Smooth muscle cell (in vitro differentiated cells): ENCODE measurements at regions not wholly inside any gene's neighbourhood (a gene's known extent, or its start where the extent isn't known, plus 50 kb on each side); places are given as distances from the start of the nearest gene placed in this dataset.

Source experiments
- DNase-seq: peaks from one replicate; lab custom pipeline; 2025; ENCODE audit not compliant: unreplicated experiment; lab: John Stamatoyannopoulos, UW
- H2AFZ ChIP-seq: fragments of 200-600 bp; sonication (generic); 2 replicates; pipeline ENCODE4 v1.6.0; 2016; ENCODE audit warnings: antibody characterized with exemption, low read depth, mild to moderate bottlenecking
- H3F3A ChIP-seq: fragments of 200-600 bp; sonication (generic); 2 replicates; pipeline ENCODE4 v1.6.0; 2017; ENCODE audit warnings: antibody characterized with exemption, low read depth
- H3K27ac ChIP-seq: fragments of 200-600 bp; sonication (generic); 2 replicates; pipeline ENCODE4 v1.5.1; 2016; ENCODE audit warnings: low read depth, mild to moderate bottlenecking
- H3K27me3 ChIP-seq: fragments of 200-600 bp; sonication (generic); 2 replicates; pipeline ENCODE4 v1.6.1; 2016; ENCODE audit warnings: low read depth, mild to moderate bottlenecking
- H3K36me3 ChIP-seq: fragments of 200-600 bp; sonication (generic); 2 replicates; pipeline ENCODE4 v1.5.1; 2016; ENCODE audit warnings: low read depth
- H3K4me1 ChIP-seq: fragments of 200-600 bp; sonication (generic); 2 replicates; pipeline ENCODE4 v1.5.1; 2016; ENCODE audit warnings: low read depth
- H3K4me2 ChIP-seq: fragments of 200-600 bp; sonication (generic); 2 replicates; pipeline ENCODE4 v1.6.0; 2016; ENCODE audit warnings: mild to moderate bottlenecking
- H3K4me3 ChIP-seq: fragments of 200-600 bp; sonication (generic); 2 replicates; pipeline ENCODE4 v1.5.1; 2016; ENCODE audit warnings: mild to moderate bottlenecking
- H3K79me2 ChIP-seq: fragments of 200-600 bp; sonication (generic); 2 replicates; pipeline ENCODE4 v1.6.0; 2016; ENCODE audit warnings: low read depth, mild to moderate bottlenecking
- H3K9ac ChIP-seq: fragments of 200-600 bp; sonication (generic); 2 replicates; pipeline ENCODE4 v1.6.0; 2016; ENCODE audit warnings: low read depth
- H3K9me3 ChIP-seq: fragments of 200-600 bp; sonication (generic); replicated peaks from 2 replicates; pipeline ENCODE4 v1.5.1; 2016; ENCODE audit warnings: low read depth
- H4K20me1 ChIP-seq: fragments of 200-600 bp; sonication (generic); 2 replicates; pipeline ENCODE4 v1.6.0; 2016; ENCODE audit warnings: low read depth
- CTCF ChIP-seq: fragments of 200-600 bp; sonication (generic); IDR thresholded peaks from 2 replicates; pipeline ENCODE4 v1.5.1; 2017; ENCODE audit warnings: borderline replicate concordance, mild to moderate bottlenecking, antibody characterized with exemption; ENCODE audit not compliant: insufficient read depth, poor library complexity, severe bottlenecking
- WGBS: methylation state at CpG from one replicate; pipeline ENCODE4 v1.1.7; 2016; ENCODE audit warnings: low lambda C conversion rate; 5-methylcytosine and 5-hydroxymethylcytosine counted together

- Histone ChIP-seq H3K9me3 (no peaks in the 10 kb centered on the region), H3K79me2 (no peaks in the 10 kb centered on the region), H3F3A (peaks cover 5% of the 10 kb centered on the region), H3K4me3 (no peak overlapping the region), H3K27ac (peak overlapping the region; percentile 91), H3K36me3 (no peaks in the 10 kb centered on the region), H3K9ac (no peak overlapping the region), H2AFZ (no peak overlapping the region), H3K27me3 (no peaks in the 10 kb centered on the region), H4K20me1 (no peaks in the 10 kb centered on the region), H3K4me1 (peaks cover 11% of the 10 kb centered on the region), H3K4me2 (peak overlapping the region; percentile 21)
- no peak for DNase-seq
- WGBS: 75% methylated on average over 3 of the region's 3 CpGs
- no peak for TF ChIP-seq CTCF
Measured at GRCh38 chr2:237270520-237270919, 143.4 kb downstream of the COL6A3 start.

GRCh38 chr2:237271698-237272652, 142.0 kb downstream of the COL6A3 start:
- no peaks in the 10 kb centered on the region for H3K36me3 ChIP-seq
- WGBS: 39% methylated on average over 6 of the region's 6 CpGs
- no peak overlapping the region for H2AFZ ChIP-seq
- no peak overlapping the region for H3K4me3 ChIP-seq
- H4K20me1 ChIP-seq: no peaks in the 10 kb centered on the region
- no peak for DNase-seq
- H3K4me2 ChIP-seq: peak overlapping the region; percentile 65
- H3K79me2 ChIP-seq: no peaks in the 10 kb centered on the region
- peaks cover 5% of the 10 kb centered on the region for H3F3A ChIP-seq
- H3K9me3 ChIP-seq: no peaks in the 10 kb centered on the region
- peak overlapping the region; percentile 18 for H3K9ac ChIP-seq
- no peak for TF ChIP-seq CTCF
- H3K27me3 ChIP-seq: no peaks in the 10 kb centered on the region
- peak overlapping the region; percentile 91 for H3K27ac ChIP-seq
- peaks cover 11% of the 10 kb centered on the region for H3K4me1 ChIP-seq
